A172 (cell line): ENCODE measurements at regions not wholly inside any gene's neighbourhood (a gene's known extent, or its start where the extent isn't known, plus 50 kb on each side); places are given as distances from the start of the nearest gene placed in this dataset.
"Not testable (repeated sequence)": the region's sequence is repeated elsewhere in the genome, so short reads cannot be mapped to it uniquely, and the experiment has no call there.

Experiments used
- DNase-seq: peaks from one replicate; pipeline ENCODE4 v3.0.0-alpha.2; 2015; ENCODE audit warnings: low spot score

DNA sequence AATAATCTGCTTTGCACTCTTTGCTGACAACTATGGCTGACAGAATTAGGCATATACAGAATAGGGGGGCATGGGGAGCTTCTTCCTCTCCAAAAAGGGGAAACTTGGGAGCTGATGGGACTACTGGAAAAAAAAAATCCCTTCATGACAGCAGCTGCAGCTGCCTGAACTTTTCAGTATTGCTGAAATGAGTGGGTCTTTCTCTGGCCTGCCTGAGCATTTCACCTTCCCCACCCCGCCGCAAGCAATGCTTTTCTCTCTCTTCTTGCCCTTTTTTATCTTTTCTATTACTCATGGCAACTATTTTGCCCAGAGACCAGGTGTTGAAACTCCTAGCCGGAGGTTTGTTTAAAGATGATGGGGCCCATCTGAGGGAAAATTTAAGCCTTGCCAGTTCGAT is 244.9 kb downstream of the SEMA3D start:
- DNase-seq, result no peak

DNA sequence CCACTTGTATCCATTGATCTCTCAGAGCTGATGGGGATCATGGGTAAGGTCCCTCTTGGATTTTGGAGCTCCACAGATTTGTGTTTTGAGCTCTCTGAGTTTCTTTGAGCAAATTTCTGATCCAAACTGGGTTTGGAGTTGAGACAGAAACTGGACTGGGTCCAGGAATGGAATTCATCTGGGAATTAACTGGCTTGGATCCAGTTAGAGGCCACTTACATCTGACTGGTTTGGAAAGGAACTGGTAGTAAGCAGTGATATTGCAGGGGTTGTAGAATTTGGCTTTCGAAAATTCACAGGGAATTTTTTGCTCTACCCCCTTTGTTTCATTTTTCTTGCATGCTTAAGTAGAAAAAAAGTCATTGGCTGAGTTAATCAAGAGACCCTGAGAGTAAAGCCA is 245.6 kb downstream of the SEMA3D start:
- no peak for DNase-seq

DNA sequence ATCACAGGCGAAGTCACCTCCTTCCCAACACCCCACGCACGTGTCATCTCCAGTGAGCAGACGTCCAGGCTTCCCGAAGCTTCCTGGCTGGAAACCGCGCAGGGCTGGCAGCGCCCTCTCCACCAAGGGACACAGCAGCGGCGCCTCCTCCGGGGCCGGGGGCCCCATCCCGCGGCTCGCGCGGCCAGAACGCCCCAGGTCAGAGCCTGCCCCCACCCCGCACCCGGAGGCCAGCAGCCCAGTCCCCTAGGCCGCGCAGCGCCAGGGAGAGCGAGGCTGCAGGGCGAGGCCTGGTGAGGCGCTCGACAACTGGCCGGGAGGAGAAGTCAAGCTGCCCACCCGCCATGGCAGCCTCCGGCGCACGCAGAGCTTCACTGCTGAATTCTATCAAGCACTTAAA is 247.0 kb downstream of the SEMA3D start:
- no peak for DNase-seq

DNA sequence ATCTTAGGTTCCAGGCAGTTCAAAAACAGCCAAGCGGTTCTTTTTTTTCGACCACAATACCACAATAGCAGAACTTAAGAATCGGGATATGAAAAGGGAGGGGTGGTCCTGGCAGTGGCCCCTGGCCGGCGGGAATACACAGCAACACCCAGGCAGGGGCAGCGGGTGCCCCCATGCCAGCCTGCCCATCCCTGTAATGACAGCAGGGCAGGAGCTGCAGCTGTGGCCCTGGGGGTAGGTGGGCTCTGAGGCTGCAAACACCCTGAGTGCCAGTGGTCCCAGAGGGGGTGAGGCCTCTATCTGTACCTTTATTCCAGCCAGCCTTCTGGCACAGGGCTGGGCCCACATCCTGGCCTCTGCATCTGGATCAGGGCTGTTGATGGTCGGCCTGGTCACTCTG is 247.4 kb downstream of the SEMA3D start:
- no peak for DNase-seq

DNA sequence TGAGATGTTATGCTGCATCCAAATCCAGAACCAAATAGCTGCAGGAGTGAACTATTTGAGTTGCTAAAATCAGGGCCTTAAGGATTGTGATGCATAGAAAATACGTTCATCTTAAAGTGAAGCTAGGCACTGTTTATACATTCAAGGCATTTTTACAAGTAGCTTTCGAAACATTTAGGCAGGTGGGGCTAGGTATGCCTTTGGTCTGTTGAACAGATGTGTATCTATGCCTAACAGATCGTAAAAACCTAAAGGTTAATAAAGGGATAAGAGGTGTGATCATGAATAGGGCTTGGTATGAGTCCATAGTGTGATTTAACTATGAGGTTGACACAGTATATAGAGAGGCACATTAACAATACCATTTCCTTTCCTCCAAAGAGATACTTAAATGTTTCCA is 262.5 kb downstream of the SEMA3D start:
- DNase-seq, result no peak

DNA sequence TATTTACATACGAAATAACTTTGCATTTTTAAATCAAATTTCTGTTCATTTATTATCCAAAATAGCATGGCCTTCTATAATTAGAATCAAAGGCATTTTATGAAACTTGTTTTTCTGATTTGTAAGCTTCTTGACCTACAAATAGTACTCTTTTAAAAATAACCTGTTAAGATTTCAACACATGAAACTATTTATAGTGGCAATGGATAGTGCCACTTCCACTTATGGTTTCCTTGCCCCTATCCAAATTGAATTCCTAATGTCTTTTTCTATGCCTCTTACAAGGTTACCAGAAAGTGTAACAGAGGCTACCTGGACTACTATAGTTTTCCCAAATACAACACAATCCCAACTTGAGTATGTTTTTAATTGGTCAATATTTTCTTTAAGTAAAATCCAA is 263.5 kb downstream of the SEMA3D start:
- DNase-seq, result no peak

DNA sequence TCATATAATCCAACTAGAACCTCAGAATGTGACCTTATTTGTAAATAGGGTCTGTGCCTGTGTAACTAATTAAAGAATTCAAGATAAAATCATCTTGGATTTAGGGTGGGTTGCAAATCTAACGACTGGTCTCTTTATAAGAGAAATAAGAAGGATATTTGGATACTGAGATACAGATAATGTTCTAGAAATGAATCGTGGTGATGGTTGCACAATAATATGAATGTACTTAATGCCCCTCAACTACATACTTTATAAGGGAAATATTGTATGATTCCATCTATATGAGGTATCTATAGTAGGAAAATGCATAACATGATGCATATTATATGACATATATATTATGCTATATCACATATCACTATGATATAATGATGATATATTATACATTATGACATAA is 265.7 kb downstream of the SEMA3D start:
- DNase-seq, result no peak

DNA sequence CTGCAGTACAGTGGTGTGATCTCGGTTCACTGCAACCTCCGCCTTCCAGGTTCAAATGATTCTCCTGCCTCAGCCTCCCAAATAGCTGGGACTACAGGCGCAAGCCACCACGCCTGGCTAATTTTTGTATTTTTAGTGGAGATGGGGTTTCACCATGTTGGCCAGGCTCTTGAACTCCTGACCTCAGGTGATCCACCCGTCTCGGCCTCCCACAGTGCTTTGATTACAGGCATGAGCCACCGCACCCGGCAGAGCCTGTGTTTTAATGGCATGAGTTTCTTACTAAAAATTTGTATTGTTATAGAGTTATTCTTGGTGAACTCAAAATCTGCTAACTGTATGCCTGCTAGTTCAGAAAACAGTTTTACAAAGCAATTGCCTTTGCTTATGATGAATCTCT is 269.9 kb downstream of the SEMA3D start:
- DNase-seq, result not testable (repeated sequence)

DNA sequence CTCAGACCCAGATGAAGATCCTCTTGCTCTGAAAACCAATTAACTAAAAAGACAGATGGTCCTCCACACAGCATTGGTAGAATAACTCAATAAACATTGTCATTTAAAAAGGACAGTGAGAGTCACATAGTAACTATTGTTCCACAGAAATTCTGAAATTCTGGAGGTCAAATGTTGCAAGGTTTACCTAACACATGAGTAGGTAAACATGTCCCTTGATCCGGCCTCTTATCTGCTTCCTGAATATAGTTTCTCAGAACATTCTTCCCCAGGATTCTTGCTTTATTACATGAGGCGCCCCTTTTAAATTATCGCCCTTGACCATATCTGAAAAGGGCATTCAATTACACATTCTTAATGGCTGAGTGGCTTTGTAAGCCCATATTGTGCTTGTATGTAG is 270.7 kb downstream of the SEMA3D start:
- no peak for DNase-seq

DNA sequence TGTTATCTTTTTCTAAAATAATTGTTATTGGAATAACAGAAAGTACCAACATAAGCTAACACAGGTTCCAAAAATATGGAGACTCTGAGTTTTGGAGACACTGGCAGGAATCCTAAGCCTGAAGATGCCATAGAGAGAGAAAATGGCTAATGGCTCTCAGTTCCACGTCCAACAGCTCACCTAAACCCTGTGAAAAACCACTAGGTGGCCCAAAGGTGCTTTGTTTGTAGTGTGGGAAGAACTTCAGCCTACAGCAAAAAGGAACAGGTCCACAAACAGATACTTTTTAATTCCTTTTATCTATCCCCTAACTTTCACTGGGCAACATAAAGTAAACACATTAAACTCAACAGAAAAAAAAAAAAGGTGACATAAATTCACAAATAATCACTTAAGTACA is 272.3 kb downstream of the SEMA3D start:
- DNase-seq, result peak; percentile 21

DNA sequence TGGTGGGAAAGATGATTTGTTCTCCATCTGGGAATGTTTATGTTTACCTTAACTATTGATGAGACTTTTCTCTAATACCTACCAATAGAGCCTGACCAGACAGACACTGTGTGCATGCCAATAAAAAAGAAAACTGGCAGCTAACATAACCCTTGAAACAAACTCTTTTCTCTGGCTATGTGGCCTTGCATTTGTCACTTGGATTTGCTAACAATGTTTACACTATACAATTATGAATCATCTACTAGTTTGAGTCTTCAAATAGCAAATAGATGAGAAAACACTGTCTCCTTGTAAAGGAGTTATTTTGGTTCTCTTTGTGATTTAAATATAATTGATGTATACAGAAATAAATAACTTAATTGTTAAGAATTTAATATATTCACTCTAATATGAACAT is 273.1 kb downstream of the SEMA3D start:
- peak; percentile 18 for DNase-seq

DNA sequence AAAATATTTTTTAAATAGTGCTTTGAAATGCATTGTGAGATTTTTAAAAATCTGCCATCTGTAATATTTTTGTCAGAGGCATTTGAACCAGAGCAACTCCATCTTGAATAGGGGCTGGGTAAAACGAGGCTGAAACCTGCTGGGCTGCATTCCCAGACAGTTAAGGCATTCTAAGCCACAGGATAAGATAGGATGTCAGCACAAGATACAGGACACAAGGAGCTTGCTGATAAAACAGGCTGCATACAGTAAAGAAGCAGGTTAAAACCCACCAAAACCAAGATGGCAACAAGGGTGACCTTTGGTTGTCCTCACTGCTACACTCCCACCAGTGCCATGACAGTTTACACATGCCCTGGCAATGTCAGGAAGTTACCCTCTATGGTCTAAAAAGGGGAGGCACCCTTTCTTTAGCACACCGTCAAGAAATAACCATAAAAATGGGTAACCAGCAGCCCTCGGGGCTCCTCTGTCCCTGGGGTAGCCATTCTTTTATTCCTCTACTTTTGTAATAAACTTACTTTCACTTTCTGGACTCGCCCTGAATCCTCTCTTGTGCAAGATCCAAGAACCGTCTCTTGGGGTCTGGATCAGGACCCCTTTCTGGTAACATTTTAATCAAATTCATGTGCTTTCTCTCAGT is 273.7 kb downstream of the SEMA3D start:
- DNase-seq, result peak; percentile 26

DNA sequence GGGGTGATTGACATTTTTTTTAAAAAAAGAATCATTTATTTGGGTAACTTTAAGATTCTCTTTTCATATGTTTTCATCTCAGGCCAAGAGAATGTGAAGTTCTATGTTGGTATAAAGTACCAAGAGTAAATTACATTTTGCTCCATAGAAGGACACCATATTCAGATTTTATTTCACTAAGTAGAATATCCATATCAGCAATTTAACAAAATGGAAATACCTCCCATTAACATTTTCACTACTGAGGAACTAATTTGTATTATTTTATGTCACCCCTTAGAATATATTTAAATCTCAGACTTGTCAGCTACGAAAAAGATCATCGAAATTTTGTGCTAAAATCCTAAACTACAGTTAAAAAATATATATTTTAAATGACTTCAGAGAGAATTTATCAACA is 274.3 kb downstream of the SEMA3D start:
- no peak for DNase-seq

DNA sequence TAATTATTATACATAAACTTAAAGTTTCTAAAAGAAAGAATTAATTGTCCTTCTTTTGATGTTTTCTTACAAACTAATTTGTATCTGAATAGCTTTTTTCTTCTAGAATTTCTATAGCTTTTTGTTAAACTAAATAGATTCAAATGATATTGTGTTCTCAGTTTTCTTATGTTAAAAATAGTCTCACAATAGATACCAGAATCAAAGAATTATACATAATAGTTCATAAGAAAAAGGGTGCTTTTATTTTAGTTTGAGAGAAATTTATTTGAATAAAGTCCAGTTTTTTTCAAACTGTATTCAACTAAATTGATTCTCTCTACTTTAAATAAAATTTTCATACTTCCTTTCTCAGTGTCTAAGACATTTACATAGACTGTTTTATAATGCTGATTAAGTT is 274.8 kb downstream of the SEMA3D start:
- DNase-seq, result no peak

DNA sequence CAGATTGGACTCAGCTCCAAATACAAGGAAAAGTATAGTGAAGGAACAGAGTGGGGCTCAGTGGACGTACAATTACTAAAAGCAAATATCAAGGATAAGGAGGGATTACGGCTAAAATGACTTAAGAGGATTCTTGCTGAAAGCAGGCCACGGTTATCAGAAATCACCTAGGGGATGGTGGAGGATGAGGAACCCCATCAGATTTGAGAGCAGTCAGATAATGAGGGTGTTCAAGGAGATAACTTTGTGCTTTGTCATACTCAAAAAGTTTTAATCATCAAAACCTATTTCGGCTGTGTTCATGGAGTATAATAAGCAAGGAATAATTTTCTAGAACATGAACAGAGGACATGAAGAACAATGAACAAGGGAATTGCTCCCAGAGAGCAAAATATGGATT is 275.8 kb downstream of the SEMA3D start:
- DNase-seq, result no peak

DNA sequence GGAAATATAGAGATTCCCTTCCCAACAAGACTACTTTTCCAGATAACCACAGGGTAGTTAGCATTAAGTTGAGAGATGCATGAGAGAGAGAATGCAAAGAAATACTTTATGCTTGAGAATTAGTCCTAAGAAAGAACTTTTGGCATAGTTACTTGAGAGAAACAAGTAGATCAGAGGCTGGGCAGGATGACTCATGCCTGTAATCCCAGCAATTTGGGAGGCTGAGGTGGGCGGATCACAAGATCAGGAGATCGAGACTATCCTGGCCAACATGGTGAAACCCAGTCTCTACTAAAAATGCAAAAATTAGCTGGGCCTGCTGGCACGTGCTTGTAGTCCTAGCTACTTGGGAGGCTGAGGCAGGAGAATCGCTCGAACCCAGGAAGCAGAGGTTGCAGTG is 276.5 kb downstream of the SEMA3D start:
- peak; percentile 13 for DNase-seq

DNA sequence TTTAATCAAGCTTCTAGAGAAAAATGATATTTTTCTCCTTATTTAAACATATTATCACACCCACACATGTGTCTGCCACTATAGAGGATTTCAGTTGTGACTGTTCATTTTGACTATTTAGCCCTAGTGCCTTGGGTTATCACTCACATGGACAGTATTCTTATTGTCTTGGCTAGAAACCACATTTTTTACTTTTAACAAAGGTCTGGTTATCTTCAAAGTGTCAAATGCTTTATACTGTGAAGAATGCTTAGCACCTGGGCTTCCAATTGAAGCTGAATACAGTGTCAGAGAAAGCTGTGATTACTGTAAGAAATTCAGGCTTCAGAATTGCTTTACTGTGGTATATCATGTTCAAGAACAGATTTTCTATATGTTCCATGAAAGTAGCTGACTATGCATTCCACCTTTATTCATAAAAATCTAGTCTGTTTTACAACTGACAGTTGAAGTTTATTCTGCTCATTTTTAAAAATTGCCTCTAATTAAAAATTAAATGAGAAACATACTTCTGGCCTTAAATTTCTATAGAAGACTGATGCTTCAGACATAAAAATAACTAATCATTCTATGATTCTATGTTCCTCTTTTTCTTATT is 278.6 kb downstream of the SEMA3D start:
- DNase-seq, result no peak

DNA sequence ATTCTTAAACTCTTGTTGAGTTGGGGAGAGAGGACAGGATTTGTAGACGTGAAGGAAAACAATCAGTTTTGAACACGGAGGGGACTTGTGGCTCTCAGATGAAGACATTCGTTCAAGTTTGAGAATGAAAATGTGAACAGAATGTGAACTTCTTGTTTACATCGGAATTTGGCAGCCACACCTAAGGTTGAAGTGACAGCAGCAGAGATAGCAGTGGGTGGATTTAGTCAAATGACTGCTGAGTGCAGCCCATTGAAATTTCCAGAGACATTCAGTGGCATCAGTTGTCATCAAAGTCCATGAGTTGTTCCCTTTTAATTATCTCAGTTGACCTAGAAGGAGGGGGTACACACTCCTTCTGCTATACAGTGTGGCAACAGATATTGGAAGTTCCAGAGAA is 280.0 kb downstream of the SEMA3D start:
- no peak for DNase-seq

DNA sequence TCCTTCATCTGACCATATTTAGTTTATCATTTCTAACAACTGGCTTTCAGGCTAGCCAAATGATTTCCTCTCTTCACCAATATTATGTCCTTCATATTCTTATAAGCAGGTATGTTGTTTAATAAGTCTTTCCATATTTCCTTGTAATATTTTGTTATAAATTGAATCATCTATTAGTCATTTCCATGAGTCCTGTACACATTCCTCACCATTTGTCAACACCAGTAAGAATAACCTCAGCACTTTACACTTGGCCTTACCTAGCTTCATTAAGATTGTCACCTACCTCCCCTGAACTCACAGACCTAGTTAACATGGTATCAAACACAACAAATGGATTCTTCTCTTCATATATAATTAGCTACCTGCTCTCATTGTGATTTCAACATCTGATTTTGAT is 282.3 kb downstream of the SEMA3D start:
- no peak for DNase-seq

DNA sequence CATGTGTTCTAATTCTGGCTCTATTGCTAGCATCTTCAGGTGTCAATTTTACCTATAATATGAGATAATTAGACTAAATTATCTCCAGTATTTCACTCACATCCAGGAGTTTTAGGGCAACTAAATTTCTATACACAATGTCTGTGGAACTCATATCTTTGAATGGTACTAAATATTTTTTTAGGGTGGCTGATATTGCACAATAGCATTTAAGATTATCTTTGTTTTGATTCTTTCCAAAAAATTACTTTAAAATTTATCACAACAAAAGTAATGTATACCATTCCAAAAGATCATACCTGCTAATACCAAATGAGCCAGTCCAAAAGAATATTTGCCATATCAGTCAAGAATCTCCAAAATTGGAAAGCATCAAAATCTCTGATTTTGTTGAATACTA is 285.5 kb downstream of the SEMA3D start:
- no peak for DNase-seq

DNA sequence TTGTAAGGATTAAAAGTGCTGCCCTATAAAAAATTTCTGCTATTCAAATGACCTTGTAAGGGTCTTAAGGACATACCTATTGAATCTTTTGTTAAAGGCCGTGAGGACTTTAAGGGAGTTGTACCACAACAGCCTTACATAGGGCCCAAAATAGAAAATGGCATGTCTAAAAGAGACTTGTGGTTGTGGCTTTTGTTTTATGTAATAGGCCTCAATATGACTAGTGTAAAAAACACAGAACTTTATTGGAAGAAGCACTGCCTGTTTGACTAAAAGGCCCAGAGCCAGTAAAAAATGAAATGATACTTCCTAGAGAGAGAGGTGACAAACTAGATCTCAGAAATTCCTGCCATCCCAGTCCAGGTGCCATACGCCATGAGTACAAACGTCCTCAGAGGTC is 286.6 kb downstream of the SEMA3D start:
- no peak for DNase-seq

DNA sequence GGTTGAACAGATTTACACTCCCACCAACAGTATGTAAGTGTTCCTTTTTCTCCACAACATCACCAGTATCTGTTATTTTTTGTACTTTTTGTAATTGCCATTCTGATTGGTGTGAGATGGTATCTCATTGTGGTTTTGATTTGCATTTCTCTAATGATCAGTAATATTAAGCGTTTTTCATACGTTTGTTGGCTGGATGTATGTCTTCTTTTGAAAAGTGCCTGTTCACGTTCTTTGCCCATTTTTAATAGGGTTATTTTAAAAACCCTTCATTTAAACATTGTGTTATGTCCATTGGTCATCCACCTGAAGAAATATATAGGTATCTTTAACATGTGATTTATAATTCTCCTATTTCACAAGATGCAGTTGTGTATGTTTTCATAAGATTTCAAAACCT is 291.3 kb downstream of the SEMA3D start:
- no peak for DNase-seq

DNA sequence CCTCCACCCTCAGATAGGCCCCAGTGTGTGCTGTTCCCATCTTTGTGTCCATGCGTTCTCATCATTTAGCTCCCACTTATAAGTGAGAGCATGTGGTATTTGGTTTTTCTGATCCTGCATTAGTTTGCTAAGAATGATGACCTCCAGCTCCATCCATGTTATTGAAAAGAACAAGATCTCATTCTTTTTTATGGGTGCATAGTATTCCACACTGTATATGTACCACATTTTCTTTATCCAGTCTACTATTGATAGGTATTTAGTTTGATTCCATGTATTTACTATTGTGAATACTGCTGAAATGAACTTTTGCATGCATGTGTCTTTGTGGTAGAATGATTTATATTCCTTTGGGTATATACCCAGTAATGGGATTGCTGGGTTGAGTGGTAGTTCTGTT is 303.3 kb downstream of the SEMA3D start:
- not testable (repeated sequence) for DNase-seq

DNA sequence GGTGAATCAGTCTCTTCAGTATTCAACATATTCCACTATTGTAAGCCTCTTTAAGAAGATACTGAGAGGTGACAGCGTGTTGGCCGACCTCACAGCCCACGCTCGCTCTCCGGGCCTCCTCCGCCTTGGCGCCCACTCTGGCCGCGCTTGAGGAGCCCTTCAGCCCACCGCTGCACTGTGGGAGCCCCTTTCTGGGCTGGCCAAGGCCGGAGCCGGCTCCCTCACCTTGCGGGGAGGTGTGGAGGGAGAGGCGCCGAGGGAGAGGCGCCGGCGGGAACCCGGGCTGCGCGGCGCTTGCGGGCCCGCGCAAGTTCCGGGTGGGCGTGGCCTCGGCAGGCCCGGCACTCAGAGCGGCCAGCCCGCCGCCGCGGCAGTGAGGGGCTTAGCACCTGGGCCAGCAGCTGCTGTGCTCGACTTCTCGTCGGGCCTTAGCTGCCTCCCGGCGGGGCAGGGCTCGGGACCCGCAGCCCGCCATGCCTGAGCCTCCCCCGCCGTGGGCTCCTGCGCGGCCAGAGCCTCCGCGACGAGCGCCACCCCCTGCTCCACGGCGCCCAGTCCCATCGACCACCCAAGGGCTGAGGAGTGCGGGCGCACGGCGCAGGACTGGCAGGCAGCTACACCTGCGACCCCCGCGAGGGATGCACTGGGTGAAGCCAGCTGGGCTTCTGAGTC is 306.4 kb downstream of the SEMA3D start:
- not testable (repeated sequence) for DNase-seq
